Fibroblast of skin of scalp (primary cell): ENCODE measurements at regions not wholly inside any gene's neighbourhood (a gene's known extent, or its start where the extent isn't known, plus 50 kb on each side); places are given as distances from the start of the nearest gene placed in this dataset.
"Not testable (repeated sequence)": the region's sequence is repeated elsewhere in the genome, so short reads cannot be mapped to it uniquely, and the experiment has no call there.

Experiments
- DNase-seq: peaks from one replicate; pipeline ENCODE4 v3.0.0-alpha.2; 2013

- DNase-seq = peak; percentile 62
Observed at GRCh38 chrX:46298821-46299220, 246.4 kb downstream of the ZNF674 start.

- DNase-seq = no peak
Observed at GRCh38 chrX:46295963-46296362, 249.3 kb downstream of the ZNF674 start.

GRCh38 chrX:46294234-46294633 lies 251.0 kb downstream of the ZNF674 start:
- peak; percentile 40 for DNase-seq

GRCh38 chrX:46279925-46280313 lies 265.3 kb downstream of the ZNF674 start:
- peak; percentile 55 for DNase-seq

GRCh38 chrX:46279214-46279924 lies 265.9 kb downstream of the ZNF674 start:
- DNase-seq = no peak

GRCh38 chrX:46278572-46278971 lies 266.6 kb downstream of the ZNF674 start:
- no peak for DNase-seq

GRCh38 chrX:46268412-46268811 lies 276.8 kb downstream of the ZNF674 start:
- no peak for DNase-seq

GRCh38 chrX:46263494-46263893 lies 281.7 kb downstream of the ZNF674 start:
- no peak for DNase-seq

- DNase-seq = no peak
Observed at GRCh38 chrX:46262304-46262703, 282.9 kb downstream of the ZNF674 start.

- DNase-seq = no peak
Observed at GRCh38 chrX:46260499-46260898, 284.7 kb downstream of the ZNF674 start.

GRCh38 chrX:46258356-46258755 lies 286.9 kb downstream of the ZNF674 start:
- no peak for DNase-seq

- DNase-seq = no peak
Observed at GRCh38 chrX:46257451-46257879, 287.8 kb downstream of the ZNF674 start.

GRCh38 chrX:46256875-46257274 lies 288.3 kb downstream of the ZNF674 start:
- no peak for DNase-seq

- peak; percentile 64 for DNase-seq
Observed at GRCh38 chrX:46255046-46255445, 290.2 kb downstream of the ZNF674 start.

GRCh38 chrX:46254641-46255040 lies 290.6 kb downstream of the ZNF674 start:
- peak; percentile 27 for DNase-seq

GRCh38 chrX:46251755-46252154 lies 293.5 kb downstream of the ZNF674 start:
- DNase-seq = peak; percentile 75

GRCh38 chrX:46250151-46250550 lies 295.1 kb downstream of the ZNF674 start:
- DNase-seq = no peak

- DNase-seq = no peak
Observed at GRCh38 chrX:46247456-46247855, 297.8 kb downstream of the ZNF674 start.

- peak; percentile 15 for DNase-seq
Observed at GRCh38 chrX:46244451-46244850, 300.8 kb downstream of the ZNF674 start.

GRCh38 chrX:46236411-46236810 lies 308.8 kb downstream of the ZNF674 start:
- DNase-seq = no peak

GRCh38 chrX:46235778-46236177 lies 309.4 kb downstream of the ZNF674 start:
- DNase-seq = no peak

- peak; percentile 22 for DNase-seq
Observed at GRCh38 chrX:46234775-46235174, 310.4 kb downstream of the ZNF674 start.

GRCh38 chrX:46228389-46228788 lies 316.8 kb downstream of the ZNF674 start:
- no peak for DNase-seq

- no peak for DNase-seq
Observed at GRCh38 chrX:46226422-46226821, 318.8 kb downstream of the ZNF674 start.

GRCh38 chrX:46223499-46223898 lies 321.7 kb downstream of the ZNF674 start:
- DNase-seq = not testable (repeated sequence)
